Osteocyte (in vitro differentiated cells): ENCODE measurements at regions not wholly inside any gene's neighbourhood (a gene's known extent, or its start where the extent isn't known, plus 50 kb on each side); places are given as distances from the start of the nearest gene placed in this dataset.

ENCODE experiments used
- DNase-seq: peaks from one replicate; pipeline ENCODE4 v3.0.0; 2021; ENCODE audit warnings: mixed read lengths; ENCODE audit not compliant: unreplicated experiment; ENCODE audit errors: extremely low spot score
- H3K27ac Mint-ChIP-seq: one replicate; pipeline ENCODE4 v1.8.0; 2021; ENCODE audit warnings: mild to moderate bottlenecking, mixed read lengths; ENCODE audit not compliant: unreplicated experiment
- H3K27me3 Mint-ChIP-seq: one replicate; pipeline ENCODE4 v1.8.0; 2021; ENCODE audit warnings: mixed read lengths; ENCODE audit not compliant: unreplicated experiment
- H3K36me3 Mint-ChIP-seq: one replicate; pipeline ENCODE4 v1.8.0; 2021; ENCODE audit warnings: mixed read lengths; ENCODE audit not compliant: unreplicated experiment
- H3K4me1 Mint-ChIP-seq: one replicate; pipeline ENCODE4 v1.8.0; 2021; ENCODE audit warnings: mixed read lengths; ENCODE audit not compliant: unreplicated experiment
- H3K4me3 Mint-ChIP-seq: one replicate; pipeline ENCODE4 v1.8.0; 2021; ENCODE audit warnings: mild to moderate bottlenecking, moderate library complexity, mixed read lengths; ENCODE audit not compliant: unreplicated experiment
- H3K9me3 Mint-ChIP-seq: one replicate; pipeline ENCODE4 v1.8.0; 2021; ENCODE audit warnings: mixed read lengths; ENCODE audit not compliant: unreplicated experiment
- TF ChIP-seq, protein P1 (sequence below): fragments of 200-600 bp; sonication (generic); IDR thresholded peaks from 2 replicates; pipeline ENCODE4 v1.5.0; 2021; ENCODE audit warnings: antibody characterized with exemption, mild to moderate bottlenecking, moderate library complexity

DNA sequence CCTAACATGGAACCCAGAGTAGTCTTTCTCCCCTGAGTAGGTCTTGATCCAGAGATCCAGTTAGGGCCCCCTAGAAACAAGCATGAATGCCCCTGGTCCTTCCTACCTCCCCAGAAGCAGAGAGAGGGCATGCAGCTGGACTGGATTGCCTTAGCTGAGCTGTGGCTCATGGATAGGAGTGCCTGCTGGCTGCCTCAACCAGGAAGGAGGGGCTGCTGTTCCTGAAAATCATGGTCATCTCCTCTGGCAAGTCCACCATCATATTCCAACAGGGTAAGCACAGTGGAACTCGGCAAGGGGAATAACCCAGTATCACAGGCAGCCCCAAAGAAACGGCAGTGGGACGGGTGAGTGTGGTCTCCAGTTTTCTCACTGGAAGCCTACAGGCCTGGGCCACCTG is 53.1 kb upstream of the ENTPD6 start:
- H3K9me3 Mint-ChIP-seq, result no peaks in the 10 kb centered on the region
- H3K4me3 Mint-ChIP-seq, result no peak overlapping the region
- no peaks in the 10 kb centered on the region for H3K4me1 Mint-ChIP-seq
- TF ChIP-seq, protein P1, sequence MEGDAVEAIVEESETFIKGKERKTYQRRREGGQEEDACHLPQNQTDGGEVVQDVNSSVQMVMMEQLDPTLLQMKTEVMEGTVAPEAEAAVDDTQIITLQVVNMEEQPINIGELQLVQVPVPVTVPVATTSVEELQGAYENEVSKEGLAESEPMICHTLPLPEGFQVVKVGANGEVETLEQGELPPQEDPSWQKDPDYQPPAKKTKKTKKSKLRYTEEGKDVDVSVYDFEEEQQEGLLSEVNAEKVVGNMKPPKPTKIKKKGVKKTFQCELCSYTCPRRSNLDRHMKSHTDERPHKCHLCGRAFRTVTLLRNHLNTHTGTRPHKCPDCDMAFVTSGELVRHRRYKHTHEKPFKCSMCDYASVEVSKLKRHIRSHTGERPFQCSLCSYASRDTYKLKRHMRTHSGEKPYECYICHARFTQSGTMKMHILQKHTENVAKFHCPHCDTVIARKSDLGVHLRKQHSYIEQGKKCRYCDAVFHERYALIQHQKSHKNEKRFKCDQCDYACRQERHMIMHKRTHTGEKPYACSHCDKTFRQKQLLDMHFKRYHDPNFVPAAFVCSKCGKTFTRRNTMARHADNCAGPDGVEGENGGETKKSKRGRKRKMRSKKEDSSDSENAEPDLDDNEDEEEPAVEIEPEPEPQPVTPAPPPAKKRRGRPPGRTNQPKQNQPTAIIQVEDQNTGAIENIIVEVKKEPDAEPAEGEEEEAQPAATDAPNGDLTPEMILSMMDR, result no peak
- no peaks in the 10 kb centered on the region for H3K36me3 Mint-ChIP-seq
- no peak for DNase-seq
- H3K27me3 Mint-ChIP-seq, result peaks cover 55% of the 10 kb centered on the region
- no peak overlapping the region for H3K27ac Mint-ChIP-seq

DNA sequence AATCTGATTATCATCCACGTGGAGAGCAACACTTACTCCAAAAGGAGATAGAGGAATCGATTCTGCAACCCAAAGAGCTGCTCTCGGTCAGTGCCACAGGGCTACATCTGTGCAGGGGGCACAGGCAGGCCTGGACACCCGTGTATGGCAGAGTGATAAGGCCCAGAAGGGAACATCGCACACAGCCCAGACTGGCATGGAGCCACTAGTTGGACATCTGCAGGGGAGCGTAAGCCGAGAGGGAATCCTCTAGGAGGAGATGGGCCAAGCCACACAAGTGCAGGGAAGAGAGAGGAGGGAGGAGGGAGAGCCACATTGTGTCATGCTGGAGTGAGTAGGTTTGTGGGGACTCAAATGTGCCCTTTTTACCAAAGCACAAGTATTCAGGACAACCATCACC is 50.4 kb upstream of the ENTPD6 start:
- H3K27ac Mint-ChIP-seq, result no peak overlapping the region
- no peak for DNase-seq
- peaks cover 57% of the 10 kb centered on the region for H3K27me3 Mint-ChIP-seq
- H3K9me3 Mint-ChIP-seq, result no peaks in the 10 kb centered on the region
- TF ChIP-seq, protein P1, result no peak
- H3K4me1 Mint-ChIP-seq, result no peaks in the 10 kb centered on the region
- H3K36me3 Mint-ChIP-seq, result no peaks in the 10 kb centered on the region
- no peak overlapping the region for H3K4me3 Mint-ChIP-seq
